ENCODE measurements at regions not wholly inside any gene's neighbourhood (a gene's known extent, or its start where the extent isn't known, plus 50 kb on each side); places are given as distances from the start of the nearest gene placed in this dataset.

DNA sequence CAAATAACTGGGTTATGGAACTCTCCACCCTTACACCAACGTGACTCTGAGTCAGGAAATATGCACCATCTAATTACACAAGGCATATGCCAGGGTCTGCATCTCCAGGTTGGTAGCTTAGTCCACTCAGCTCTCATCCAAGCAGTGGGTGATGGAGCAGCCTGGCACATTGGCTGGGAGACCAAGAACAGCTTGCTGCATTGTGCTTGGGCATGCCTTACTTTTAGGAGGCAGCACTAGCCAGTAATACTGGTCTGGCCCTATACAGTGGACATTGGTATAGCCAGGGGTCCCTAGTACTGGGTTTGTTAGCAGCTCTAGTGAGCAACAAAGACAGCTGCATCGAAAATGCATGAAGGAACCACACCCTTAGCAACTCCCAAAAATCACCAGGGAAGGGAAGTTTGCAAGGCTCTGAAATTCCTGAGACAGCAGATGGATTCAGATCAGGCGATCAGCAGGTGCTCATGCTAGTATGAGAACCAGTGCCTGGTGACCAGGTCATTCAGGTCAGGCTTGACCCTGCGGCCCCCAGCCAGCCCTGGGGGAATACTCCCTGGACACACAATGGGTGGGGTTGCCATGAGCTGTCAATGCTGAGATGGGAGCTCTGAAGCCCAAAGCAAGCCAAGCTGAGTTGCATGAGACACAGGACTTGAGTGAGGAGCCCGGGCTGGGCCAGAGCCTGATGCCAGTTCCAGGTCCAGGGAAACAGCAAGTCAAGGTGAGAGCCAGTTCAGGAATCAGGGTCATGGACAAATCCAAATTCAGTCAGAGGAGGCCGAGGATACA is 217.9 kb upstream of the ZMIZ1 start:
- Histone ChIP-seq H3K4me3 (no peak overlapping the region), H3K27ac (no peak overlapping the region), H3K9me3 (replicated peaks in 1 of 3) (no peaks in the 10 kb centered on the region), H3K4me1 (replicated peaks in 1 of 2) (peaks cover 0 to 1% of the 10 kb centered on the region in 2 donors), H3K27me3 (no peaks in the 10 kb centered on the region), H3K36me3 (replicated peaks in 1 of 2) (no peaks in the 10 kb centered on the region)
- DNase-seq = no peak
- WGBS, 4 donors = 75 to 91% (median 84%) methylated on average over 3 to 6 of the region's 6 CpGs
- no peak for TF ChIP-seq POLR2A (IDR thresholded peaks at IDR 0.05)
- TF ChIP-seq, protein P1, sequence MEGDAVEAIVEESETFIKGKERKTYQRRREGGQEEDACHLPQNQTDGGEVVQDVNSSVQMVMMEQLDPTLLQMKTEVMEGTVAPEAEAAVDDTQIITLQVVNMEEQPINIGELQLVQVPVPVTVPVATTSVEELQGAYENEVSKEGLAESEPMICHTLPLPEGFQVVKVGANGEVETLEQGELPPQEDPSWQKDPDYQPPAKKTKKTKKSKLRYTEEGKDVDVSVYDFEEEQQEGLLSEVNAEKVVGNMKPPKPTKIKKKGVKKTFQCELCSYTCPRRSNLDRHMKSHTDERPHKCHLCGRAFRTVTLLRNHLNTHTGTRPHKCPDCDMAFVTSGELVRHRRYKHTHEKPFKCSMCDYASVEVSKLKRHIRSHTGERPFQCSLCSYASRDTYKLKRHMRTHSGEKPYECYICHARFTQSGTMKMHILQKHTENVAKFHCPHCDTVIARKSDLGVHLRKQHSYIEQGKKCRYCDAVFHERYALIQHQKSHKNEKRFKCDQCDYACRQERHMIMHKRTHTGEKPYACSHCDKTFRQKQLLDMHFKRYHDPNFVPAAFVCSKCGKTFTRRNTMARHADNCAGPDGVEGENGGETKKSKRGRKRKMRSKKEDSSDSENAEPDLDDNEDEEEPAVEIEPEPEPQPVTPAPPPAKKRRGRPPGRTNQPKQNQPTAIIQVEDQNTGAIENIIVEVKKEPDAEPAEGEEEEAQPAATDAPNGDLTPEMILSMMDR (IDR thresholded peaks at IDR 0.05) = no peak
- intact Hi-C loops (cut with DNase I) = loop anchor here in 1 of 2 donors (10.0 kb wide), 2 partner anchors 204 to 344 kb away; no protein-coding TSS in a partner anchor

DNA sequence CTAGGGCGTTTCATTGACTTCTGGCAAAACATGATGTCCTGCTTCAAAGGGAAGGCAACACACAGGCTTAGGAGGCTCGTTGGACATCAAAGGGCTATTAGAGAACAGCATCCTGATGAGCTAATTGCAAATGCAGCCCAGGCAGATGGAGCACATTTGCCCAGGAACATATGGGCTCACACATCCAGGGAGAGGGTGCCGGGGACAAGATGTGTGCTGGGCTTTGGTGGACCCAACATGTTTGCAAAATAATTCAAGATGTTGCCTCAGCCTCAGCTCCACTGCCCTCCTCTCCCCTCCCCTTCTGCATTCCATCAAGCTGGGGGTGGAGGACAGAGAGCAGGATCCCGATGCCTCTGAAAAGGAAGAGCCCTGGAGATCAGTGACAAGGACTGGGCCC is 217.1 kb upstream of the ZMIZ1 start:
- intact Hi-C loops (cut with DNase I) = loop anchor here in 1 of 2 donors (10.0 kb wide), 2 partner anchors 203 to 343 kb away; no protein-coding TSS in a partner anchor
- peaks cover 4 to 9% of the 10 kb centered on the region in 2 donors for H3K4me1 ChIP-seq (replicated peaks in 1 of 2)
- WGBS, 4 donors = 64 to 87% (median 86%) methylated on average over 3 to 4 of the region's 4 CpGs
- H3K9me3 ChIP-seq (replicated peaks in 1 of 3) = no peaks in the 10 kb centered on the region
- DNase-seq = peak in 1 of 7 donors; percentile 29
- no peaks in the 10 kb centered on the region for H3K27me3 ChIP-seq
- H3K36me3 ChIP-seq (replicated peaks in 1 of 2) = no peaks in the 10 kb centered on the region
- no peak overlapping the region for H3K4me3 ChIP-seq
- H3K27ac ChIP-seq = no peak overlapping the region
- TF ChIP-seq, protein P1 (IDR thresholded peaks at IDR 0.05) = no peak
- no peak for TF ChIP-seq POLR2A (IDR thresholded peaks at IDR 0.05)

DNA sequence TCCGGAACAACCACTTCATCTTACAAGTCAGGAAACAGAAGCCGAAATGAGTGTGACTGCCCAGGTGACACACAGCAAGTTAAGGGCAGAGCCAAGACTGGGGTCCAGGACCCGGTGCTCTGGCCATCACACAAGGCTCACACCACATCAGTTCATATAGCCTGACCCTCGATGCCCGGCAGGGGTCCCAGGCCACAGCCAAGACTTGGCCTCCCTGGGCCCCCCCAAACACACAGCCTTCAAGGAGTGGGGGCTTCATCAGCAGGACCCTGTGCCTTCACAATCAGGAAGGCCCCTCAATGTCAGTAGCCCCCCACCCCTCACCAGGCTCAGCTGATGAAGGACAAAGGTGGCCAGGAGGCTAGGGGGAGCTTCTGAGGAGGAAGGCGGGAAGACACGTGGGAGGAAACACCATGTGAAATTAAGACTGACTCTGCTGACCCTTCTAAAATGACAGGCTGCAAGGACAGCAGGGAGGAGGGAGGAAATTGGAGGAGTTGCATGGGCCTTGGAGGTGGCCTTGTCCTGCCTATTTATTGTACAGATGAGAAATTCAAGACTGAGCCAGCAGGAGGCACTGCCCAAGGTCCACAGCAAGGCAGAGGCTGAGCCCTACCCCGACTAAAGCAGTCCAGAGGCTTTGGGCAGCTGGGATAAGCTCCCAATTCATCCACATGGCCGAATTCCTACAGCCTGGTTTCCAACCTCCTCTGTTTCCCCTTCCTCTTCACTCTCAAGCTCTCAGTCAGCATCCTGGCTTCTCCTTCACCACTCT is 216.1 kb upstream of the ZMIZ1 start:
- TF ChIP-seq POLR2A (IDR thresholded peaks at IDR 0.05) = no peak
- TF ChIP-seq, protein P1 (IDR thresholded peaks at IDR 0.05) = peak in 5 of 6 experiments; percentile 38 to 57 (median 49)
- peak in 6 of 7 donors; percentile 45 to 71 (median 58) for DNase-seq
- H3K9me3 ChIP-seq (replicated peaks in 1 of 3) = no peaks in the 10 kb centered on the region
- intact Hi-C loops (cut with DNase I) = loop anchor here in 1 of 2 donors (10.0 kb wide), 2 partner anchors 202 to 342 kb away; no protein-coding TSS in a partner anchor
- H3K4me3 ChIP-seq = no peak overlapping the region
- H3K36me3 ChIP-seq (replicated peaks in 1 of 2) = no peaks in the 10 kb centered on the region
- H3K27me3 ChIP-seq = no peaks in the 10 kb centered on the region
- no peak overlapping the region for H3K27ac ChIP-seq
- peaks cover 4 to 10% of the 10 kb centered on the region in 2 donors for H3K4me1 ChIP-seq (replicated peaks in 1 of 2)
- WGBS, 4 donors = 68 to 84% (median 78%) methylated on average over 6 to 9 of the region's 9 CpGs

- Histone ChIP-seq H3K4me1 (replicated peaks in 1 of 2) (peaks cover 4 to 10% of the 10 kb centered on the region in 2 donors), H3K9me3 (replicated peaks in 1 of 3) (no peaks in the 10 kb centered on the region), H3K36me3 (replicated peaks in 1 of 2) (no peaks in the 10 kb centered on the region), H3K27ac (no peak overlapping the region), H3K27me3 (no peaks in the 10 kb centered on the region), H3K4me3 (no peak overlapping the region)
- no peak for TF ChIP-seq POLR2A (IDR thresholded peaks at IDR 0.05)
- TF ChIP-seq, protein P1 (IDR thresholded peaks at IDR 0.05) = no peak
- intact Hi-C loops (cut with DNase I) = loop anchor here in 1 of 2 donors (10.0 kb wide), 2 partner anchors 201 to 341 kb away; no protein-coding TSS in a partner anchor
- 84 to 97% (median 91%) methylated on average over 4 of the region's 4 CpGs for WGBS, 4 donors
- no peak for DNase-seq
Measured at GRCh38 chr10:78853864-78854263, 214.9 kb upstream of the ZMIZ1 start.
